ENCODE measurements at regions not wholly inside any gene's neighbourhood (a gene's known extent, or its start where the extent isn't known, plus 50 kb on each side); places are given as distances from the start of the nearest gene placed in this dataset.

DNA sequence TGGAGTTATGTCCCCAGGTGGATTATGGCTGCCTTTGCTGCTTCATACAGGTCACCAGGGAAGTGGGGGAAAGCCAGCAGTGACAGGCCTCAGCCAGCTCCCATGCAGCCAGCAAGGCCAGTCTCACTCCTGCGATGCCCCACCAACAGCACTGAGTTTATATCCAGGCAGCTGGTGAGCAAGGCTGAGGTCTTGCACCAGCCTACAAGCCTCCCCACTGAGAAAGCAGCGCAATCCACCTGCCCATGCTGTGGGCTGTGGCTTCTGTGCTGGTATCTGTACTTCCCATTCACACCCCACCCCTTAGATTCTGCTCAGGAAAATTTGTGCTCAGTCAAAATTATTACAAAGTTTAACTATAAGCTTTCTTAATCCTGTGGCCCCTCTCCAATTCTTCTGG, 153.5 kb downstream of the HHIP start:
- Histone ChIP-seq H3K36me3 (ENCODE audit: insufficient read depth, low read length) (no peaks in the 10 kb centered on the region), H3K9ac (ENCODE audit: low read depth, low read length) (no peak overlapping the region), H3K4me1 (ENCODE audit: insufficient read depth, low read length) (no peaks in the 10 kb centered on the region; the same call in 1 of the 2 replicates), H3K9me3 (ENCODE audit: control insufficient read depth, insufficient read depth, low read length) (no peaks in the 10 kb centered on the region)

DNA sequence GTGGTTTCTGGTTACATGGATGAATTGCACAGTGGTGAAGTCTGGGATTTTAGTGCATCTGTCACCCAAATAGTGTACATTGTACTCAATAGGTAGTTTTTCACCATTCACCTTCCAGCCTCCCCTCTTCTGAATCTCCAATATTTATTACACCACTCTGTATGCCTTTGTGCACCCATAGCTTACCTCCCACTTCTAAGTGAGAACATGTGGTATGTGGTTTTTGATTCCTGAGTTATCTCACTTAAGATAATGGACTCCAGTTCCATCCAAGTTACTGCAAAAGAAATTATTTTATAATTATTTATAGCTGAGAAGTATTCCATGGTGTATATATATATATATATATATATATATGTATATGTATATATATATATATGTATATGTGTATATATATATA, 155.8 kb downstream of the HHIP start:
- Histone ChIP-seq H3K9ac (ENCODE audit: low read depth, low read length) (no peak overlapping the region), H3K9me3 (ENCODE audit: control insufficient read depth, insufficient read depth, low read length) (no peaks in the 10 kb centered on the region), H3K36me3 (ENCODE audit: insufficient read depth, low read length) (no peaks in the 10 kb centered on the region), H3K4me1 (ENCODE audit: insufficient read depth, low read length) (no peaks in the 10 kb centered on the region; the same call in 1 of the 2 replicates)

DNA sequence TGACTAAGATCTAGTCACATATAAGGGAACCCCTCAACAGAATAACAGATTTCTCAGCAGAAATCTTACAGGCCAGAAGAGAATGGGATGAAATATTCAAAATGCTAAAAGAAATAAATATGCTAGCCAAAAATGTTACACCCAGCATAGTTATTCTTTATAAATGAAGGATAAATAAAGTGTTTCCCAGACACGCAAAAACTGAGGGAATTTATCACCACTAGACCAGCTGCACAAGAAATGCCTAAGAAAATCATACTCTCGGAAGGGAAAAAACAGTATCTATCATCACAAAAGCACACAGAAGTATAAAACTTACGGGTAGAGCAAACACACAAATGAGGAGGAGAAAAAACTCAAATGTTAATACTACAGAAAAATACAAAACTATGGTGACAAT, 162.1 kb downstream of the HHIP start:
- no peaks in the 10 kb centered on the region for H3K36me3 ChIP-seq (ENCODE audit: insufficient read depth, low read length)
- peaks cover 2% of the 10 kb centered on the region; the same call in 1 of the 2 replicates for H3K9me3 ChIP-seq (ENCODE audit: control insufficient read depth, insufficient read depth, low read length)
- H3K4me1 ChIP-seq (ENCODE audit: insufficient read depth, low read length): no peaks in the 10 kb centered on the region; the same call in 1 of the 2 replicates
- H3K9ac ChIP-seq (ENCODE audit: low read depth, low read length): no peak overlapping the region

DNA sequence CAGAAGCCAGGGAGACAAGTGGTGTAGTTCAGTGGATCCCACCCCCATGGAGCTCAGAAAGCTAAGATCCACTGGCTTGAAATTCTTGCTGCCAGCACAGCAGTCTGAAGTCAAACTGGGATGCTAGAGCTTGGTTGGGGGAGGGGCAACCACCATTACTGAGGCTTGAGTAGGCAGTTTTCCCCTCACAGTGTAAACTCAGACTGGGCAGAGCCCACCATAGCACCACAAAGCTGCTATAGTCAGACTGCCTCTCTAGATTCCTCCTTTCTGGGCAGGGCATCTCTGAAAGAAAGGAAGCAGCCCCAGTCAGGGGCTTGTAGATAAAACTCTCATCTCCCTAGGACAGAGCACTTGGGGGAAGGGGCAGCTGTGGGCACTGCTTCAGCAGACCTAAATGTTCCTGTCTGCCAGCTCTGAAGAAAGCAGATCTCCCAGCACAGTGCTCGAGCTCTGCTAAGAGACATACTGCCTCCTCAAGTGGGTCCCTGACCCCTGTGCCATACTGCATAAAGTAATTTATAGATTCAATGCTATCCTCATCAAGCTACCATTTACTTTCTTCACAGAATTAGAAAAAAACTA, 163.2 kb downstream of the HHIP start:
- Histone ChIP-seq H3K9me3 (ENCODE audit: control insufficient read depth, insufficient read depth, low read length) (peaks cover 2% of the 10 kb centered on the region; the same call in 1 of the 2 replicates), H3K9ac (ENCODE audit: low read depth, low read length) (peak overlapping the region; percentile 43)

DNA sequence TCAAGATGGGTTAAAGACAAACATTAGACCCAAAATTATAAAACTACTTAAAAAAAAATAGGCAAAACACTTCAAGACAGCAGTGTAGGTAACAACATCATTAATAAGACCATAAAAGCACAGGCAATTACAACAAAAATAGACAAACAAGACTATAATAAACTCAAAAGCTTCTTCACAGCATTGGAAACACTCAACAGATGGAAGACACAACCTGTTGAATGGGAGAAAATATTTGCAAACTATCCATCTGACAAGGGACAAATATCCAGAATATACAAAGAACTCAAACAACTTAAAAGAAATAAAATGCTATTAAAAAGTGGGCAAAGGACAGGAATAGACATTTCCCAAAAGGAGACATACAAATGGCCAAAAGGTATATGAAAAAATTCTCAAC, 170.7 kb downstream of the HHIP start:
- no peaks in the 10 kb centered on the region for H3K4me1 ChIP-seq (ENCODE audit: insufficient read depth, low read length)
- no peaks in the 10 kb centered on the region for H3K36me3 ChIP-seq (ENCODE audit: insufficient read depth, low read length)

More for the DNA sequence above, 163.2 kb downstream of the HHIP start:
- no peaks in the 10 kb centered on the region; the same call in 1 of the 2 replicates for H3K4me1 ChIP-seq (ENCODE audit: insufficient read depth, low read length)
- H3K36me3 ChIP-seq (ENCODE audit: insufficient read depth, low read length): no peaks in the 10 kb centered on the region

DNA sequence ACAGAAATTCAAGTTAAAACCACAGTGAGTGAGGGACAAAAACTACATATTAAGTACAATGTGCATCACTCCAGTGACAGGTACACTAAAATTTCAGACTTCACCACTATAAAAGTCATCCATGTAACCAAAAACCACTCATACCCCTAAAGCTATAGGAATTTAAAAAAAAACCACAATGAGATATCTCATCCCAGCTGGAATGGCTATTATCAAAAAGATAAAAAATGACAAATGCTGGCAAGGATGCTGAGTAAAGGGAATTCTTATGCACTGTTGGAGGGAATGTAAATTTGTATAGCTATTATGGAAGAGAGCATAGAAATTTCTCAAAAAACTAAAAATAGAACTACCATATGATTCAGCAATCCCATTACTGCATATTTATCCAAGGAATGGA, 171.1 kb downstream of the HHIP start:
- Histone ChIP-seq H3K9me3 (ENCODE audit: control insufficient read depth, insufficient read depth, low read length) (no peaks in the 10 kb centered on the region; the same call in 1 of the 2 replicates), H3K9ac (ENCODE audit: low read depth, low read length) (no peak overlapping the region), H3K36me3 (ENCODE audit: insufficient read depth, low read length) (no peaks in the 10 kb centered on the region), H3K4me1 (ENCODE audit: insufficient read depth, low read length) (no peaks in the 10 kb centered on the region)

More for the DNA sequence above, 170.7 kb downstream of the HHIP start:
- H3K9ac ChIP-seq (ENCODE audit: low read depth, low read length): no peak overlapping the region
- H3K9me3 ChIP-seq (ENCODE audit: control insufficient read depth, insufficient read depth, low read length): no peaks in the 10 kb centered on the region; the same call in 1 of the 2 replicates

DNA sequence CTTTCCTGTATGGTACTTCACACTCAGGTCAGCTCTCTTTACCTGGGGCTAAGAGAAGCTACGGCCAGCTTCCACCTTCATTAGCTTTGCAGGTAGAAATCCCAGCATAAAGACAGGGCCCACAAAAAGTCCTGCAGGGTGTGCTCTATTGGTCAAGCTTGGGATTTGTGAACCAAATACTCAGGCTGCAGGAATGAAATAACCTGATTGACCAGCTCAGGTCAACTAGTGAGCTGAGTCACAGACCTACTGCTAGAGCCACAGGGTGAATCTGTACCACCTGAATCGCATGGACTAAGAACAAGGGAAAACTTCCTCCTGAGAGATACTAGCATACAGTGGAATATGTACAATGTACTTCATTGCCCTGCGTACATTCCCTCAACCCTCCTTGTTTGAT, 172.2 kb downstream of the HHIP start:
- Histone ChIP-seq H3K36me3 (ENCODE audit: insufficient read depth, low read length) (no peaks in the 10 kb centered on the region), H3K4me1 (ENCODE audit: insufficient read depth, low read length) (no peaks in the 10 kb centered on the region), H3K9ac (ENCODE audit: low read depth, low read length) (no peak overlapping the region)

DNA sequence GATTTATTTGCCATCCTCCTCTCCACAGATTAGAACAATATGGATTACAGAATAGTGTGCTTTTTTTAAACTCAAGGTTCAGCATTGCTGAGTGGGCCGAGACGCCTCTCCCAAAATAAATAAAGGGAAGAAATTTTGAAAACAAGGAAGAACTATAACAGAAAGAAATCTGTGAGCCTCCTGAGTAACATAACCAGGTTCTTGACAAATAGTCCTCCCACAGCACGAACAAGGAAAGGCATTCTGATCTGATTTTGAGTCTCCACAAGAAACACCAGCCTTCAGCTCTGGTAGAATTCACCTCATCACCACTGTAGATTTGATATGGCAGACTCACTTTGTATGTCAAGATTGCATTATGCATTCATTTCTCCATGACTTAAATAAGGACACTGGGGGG, 173.6 kb downstream of the HHIP start:
- no peak overlapping the region for H3K9ac ChIP-seq (ENCODE audit: low read depth, low read length)

More for the DNA sequence above, 172.2 kb downstream of the HHIP start:
- H3K9me3 ChIP-seq (ENCODE audit: control insufficient read depth, insufficient read depth, low read length): no peaks in the 10 kb centered on the region; the same call in 1 of the 2 replicates

DNA sequence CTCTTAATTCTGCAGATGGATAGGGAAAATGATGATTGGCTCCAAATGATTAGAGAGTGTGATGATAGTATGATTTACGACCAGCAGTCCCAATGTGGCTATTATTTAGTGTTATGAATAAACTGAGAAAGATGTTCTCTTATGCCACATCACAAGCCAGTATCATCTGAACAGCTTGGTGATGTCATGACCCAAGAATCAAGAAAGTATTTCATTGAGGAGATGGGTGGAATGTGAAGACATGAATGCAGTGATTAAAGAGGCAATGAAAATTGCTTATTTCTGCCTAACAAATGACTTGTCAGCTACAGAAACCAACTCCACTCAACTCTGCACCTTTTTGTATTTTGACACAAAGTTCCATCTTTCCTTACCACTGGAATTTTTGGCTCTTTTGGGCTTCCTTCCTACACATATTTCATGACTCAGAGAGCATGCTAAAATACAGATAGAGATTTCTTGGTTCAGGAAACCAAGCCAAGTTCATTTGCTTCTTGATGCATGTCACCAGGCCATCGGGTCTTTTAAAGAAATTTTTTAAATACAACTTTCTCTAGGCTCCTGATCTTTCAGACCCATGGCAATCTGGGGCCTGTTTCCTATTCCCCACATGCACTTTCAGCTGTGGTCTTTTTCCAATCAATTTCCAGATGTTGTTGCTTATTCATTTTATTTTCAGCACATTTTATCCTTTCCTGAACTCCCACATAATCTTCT, 174.2 kb downstream of the HHIP start:
- Histone ChIP-seq H3K9me3 (ENCODE audit: control insufficient read depth, insufficient read depth, low read length) (no peaks in the 10 kb centered on the region; the same call in 1 of the 2 replicates), H3K36me3 (ENCODE audit: insufficient read depth, low read length) (no peaks in the 10 kb centered on the region), H3K9ac (ENCODE audit: low read depth, low read length) (no peak overlapping the region)

More for the DNA sequence above, 173.6 kb downstream of the HHIP start:
- Histone ChIP-seq H3K4me1 (ENCODE audit: insufficient read depth, low read length) (no peaks in the 10 kb centered on the region), H3K36me3 (ENCODE audit: insufficient read depth, low read length) (no peaks in the 10 kb centered on the region), H3K9me3 (ENCODE audit: control insufficient read depth, insufficient read depth, low read length) (no peaks in the 10 kb centered on the region; the same call in 1 of the 2 replicates)

DNA sequence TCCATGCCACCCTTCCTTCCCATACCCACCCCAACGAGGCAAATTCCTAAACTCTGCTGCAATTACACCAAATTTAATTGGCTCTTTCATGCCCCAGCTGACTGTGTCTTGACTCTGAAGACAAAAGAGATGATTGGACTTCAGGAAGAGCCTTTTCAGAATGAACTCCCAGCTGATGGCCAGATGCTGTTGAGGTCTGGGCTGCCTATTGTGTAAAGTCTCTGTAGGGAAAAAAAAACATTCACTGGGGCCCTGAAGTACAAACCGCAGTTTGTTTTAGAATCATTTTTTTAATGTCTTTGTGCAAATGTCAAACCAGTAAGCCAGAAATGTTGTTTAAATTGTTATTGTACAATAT, 174.8 kb downstream of the HHIP start:
- H3K9me3 ChIP-seq (ENCODE audit: control insufficient read depth, insufficient read depth, low read length): no peaks in the 10 kb centered on the region; the same call in 1 of the 2 replicates
- no peaks in the 10 kb centered on the region for H3K36me3 ChIP-seq (ENCODE audit: insufficient read depth, low read length)
- no peaks in the 10 kb centered on the region for H3K4me1 ChIP-seq (ENCODE audit: insufficient read depth, low read length)
- H3K9ac ChIP-seq (ENCODE audit: low read depth, low read length): no peak overlapping the region

More for the DNA sequence above, 174.2 kb downstream of the HHIP start:
- H3K4me1 ChIP-seq (ENCODE audit: insufficient read depth, low read length): no peaks in the 10 kb centered on the region

DNA sequence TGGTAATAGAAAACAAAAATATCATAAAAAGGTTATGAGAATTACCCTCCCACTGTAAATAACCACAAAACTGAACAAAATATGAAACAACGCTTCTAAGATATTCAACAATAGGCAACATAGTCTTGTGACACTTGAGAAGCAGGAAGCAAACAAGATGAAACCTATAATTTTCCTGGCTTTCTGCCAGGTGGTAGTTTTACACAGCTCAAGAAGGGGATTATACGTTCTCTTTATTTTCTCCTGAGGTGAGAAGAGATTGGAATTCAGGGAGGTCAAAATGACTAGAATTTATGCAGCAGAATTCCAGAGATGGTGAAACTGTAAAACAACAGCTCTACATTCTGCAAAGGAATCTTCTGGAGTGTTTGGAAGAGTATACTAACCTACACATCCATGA, 186.0 kb downstream of the HHIP start:
- Histone ChIP-seq H3K9ac (ENCODE audit: low read depth, low read length) (no peak overlapping the region), H3K4me1 (ENCODE audit: insufficient read depth, low read length) (no peaks in the 10 kb centered on the region), H3K9me3 (ENCODE audit: control insufficient read depth, insufficient read depth, low read length) (no peaks in the 10 kb centered on the region), H3K36me3 (ENCODE audit: insufficient read depth, low read length) (no peaks in the 10 kb centered on the region)

DNA sequence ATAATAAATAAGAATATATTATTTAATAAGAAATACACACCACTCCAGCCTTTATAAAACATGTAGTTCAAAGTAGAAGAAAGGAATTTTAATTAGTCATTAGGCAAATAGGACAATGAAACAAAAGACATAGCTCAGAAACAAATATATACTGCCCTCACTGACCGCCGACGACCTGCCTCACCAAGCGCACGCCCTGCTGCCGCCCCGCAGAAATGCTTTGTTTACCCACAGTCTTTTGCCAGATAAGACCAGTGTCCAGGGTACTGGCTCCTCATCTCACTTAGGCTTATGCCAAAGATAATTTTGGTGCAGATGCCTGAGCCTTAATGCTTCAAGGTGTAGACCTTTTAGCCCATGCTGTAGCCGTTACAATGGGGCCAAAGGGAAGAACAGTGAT, 199.5 kb downstream of the HHIP start:
- Histone ChIP-seq H3K9me3 (ENCODE audit: control insufficient read depth, insufficient read depth, low read length) (no peaks in the 10 kb centered on the region), H3K9ac (ENCODE audit: low read depth, low read length) (no peak overlapping the region), H3K36me3 (ENCODE audit: insufficient read depth, low read length) (no peaks in the 10 kb centered on the region), H3K4me1 (ENCODE audit: insufficient read depth, low read length) (no peaks in the 10 kb centered on the region)

DNA sequence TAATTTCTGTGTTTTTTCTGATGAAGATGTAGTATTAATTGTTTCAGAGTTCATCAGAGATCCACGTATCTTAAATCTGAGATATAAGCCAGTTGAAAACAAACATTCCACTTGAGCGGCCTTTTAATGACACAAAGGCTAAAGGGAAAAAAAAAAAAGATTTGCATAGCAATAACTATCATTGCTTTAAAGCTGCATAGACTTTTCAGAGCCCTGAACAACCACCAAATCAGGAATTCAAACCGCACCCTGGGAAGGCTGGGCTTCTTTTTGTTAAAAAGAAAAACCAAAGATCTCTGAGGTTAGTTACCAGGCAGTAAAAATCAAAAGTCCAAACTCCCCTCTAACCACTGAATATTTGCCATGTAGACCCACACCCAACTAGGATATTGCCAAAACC, 206.0 kb downstream of the HHIP start:
- Histone ChIP-seq H3K4me1 (ENCODE audit: insufficient read depth, low read length) (no peaks in the 10 kb centered on the region), H3K9me3 (ENCODE audit: control insufficient read depth, insufficient read depth, low read length) (no peaks in the 10 kb centered on the region), H3K36me3 (ENCODE audit: insufficient read depth, low read length) (no peaks in the 10 kb centered on the region), H3K9ac (ENCODE audit: low read depth, low read length) (no peak overlapping the region)

DNA sequence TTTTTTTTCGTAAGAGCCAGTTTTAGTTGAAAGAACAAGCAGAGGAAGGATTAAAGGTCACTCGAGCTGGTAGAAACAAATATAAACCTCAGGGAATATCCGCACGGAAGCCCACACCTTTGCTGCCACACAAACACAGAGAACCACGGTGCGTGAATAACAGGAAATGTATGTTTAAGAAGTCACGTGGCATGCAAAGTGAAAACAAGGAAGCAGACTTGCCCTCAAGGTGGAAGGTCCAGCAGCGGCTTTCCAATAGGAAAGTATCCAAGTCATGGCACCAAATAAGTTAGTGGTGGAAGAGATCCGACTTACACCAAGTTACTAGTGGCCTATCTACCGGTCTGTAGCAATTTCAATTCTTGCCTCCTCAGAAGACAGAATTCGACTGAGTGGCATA, 215.5 kb downstream of the HHIP start:
- H3K36me3 ChIP-seq (ENCODE audit: insufficient read depth, low read length): no peaks in the 10 kb centered on the region
- H3K4me1 ChIP-seq (ENCODE audit: insufficient read depth, low read length): no peaks in the 10 kb centered on the region
- H3K9me3 ChIP-seq (ENCODE audit: control insufficient read depth, insufficient read depth, low read length): no peaks in the 10 kb centered on the region
- H3K9ac ChIP-seq (ENCODE audit: low read depth, low read length): no peak overlapping the region

DNA sequence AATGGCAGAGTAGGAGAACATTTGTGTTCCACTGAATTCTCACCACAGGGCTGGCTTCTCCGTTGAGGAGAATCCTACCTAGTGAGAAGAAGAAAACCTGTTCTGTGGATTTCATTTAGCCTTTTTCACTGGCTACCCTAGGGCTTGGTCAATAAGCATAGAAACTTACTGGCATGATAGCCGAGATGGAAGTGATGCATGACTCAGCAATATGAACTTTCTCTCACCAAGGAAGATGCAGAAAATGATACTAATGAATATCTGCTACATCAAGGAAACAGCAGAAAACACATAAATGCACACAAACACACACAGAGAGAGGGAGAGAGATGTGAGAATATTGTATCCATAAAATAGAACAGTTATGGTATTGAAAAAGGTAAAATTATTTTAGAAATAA, 216.3 kb downstream of the HHIP start:
- no peaks in the 10 kb centered on the region for H3K4me1 ChIP-seq (ENCODE audit: insufficient read depth, low read length)
- no peak overlapping the region for H3K9ac ChIP-seq (ENCODE audit: low read depth, low read length)

More for the DNA sequence above, 216.3 kb downstream of the HHIP start:
- Histone ChIP-seq H3K9me3 (ENCODE audit: control insufficient read depth, insufficient read depth, low read length) (no peaks in the 10 kb centered on the region), H3K36me3 (ENCODE audit: insufficient read depth, low read length) (no peaks in the 10 kb centered on the region)

Data from ES-I3 (cell line).